GM18498 (cell line): ENCODE measurements at regions not wholly inside any gene's neighbourhood (a gene's known extent, or its start where the extent isn't known, plus 50 kb on each side); places are given as distances from the start of the nearest gene placed in this dataset.
"Not testable (repeated sequence)": the region's sequence is repeated elsewhere in the genome, so short reads cannot be mapped to it uniquely, and the experiment has no call there.

Source experiments
- ATAC-seq: cut with Tn5 transposase; IDR thresholded peaks from one replicate; pipeline ENCODE4 v1.9.1; 2021; ENCODE audit warnings: mild to moderate bottlenecking, moderate library complexity; ENCODE audit not compliant: unreplicated experiment

DNA sequence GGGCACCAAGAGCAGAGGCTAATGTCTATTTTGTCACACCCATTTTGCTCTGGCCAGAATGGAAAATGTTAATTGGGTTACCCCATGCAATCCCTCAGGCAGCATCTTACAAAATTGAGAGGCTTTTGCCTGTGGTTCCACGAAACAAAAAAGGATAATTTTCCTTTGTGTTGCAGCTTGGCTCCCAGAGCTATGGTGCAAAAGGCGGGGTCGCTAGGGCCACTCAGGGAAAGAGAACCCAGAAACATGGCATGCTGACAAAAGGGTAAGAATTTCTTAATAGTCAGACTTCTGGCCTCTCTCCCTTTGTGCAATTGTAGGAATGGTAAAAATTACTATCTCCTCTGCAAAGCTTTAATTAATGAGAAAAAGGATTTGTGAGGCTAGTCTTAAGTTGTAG is 119.6 kb upstream of the BANK1 start:
- ATAC-seq: no peak

DNA sequence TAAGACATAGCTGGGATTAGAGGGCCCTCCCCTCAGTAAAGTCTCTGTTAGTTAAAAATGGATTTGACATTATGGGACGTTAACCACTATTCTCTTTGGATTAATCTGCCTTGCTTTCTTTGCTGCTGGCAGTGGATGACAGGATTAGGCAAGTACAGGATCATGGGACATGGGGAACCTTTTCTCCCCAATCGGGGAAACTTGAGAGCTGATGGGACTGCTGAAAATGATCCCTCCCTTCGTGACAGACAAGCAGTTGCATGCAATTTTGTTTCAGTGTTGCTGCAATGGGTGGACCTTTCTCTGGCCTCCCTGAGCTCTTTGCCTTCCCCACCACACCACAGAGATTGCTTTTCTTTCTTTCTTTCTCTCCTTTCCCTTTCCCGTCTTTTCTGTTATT is 120.2 kb upstream of the BANK1 start:
- ATAC-seq: no peak

DNA sequence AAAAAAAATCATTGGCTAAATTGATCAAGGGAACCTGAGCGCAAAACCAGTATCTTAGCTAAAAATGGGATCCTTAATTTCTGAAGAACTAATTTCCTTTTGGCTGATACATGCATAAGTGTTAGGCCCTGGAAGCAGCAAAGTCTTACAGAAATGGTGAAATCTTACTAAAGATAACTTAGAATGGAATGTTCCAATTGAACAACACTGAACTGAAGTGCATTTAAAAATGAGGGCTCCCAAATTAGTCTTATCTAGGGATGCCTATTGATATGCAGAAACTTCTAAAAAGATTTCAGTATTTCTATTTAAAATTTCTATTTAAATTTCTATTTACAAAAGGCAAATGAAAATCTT is 120.7 kb upstream of the BANK1 start:
- ATAC-seq: no peak

DNA sequence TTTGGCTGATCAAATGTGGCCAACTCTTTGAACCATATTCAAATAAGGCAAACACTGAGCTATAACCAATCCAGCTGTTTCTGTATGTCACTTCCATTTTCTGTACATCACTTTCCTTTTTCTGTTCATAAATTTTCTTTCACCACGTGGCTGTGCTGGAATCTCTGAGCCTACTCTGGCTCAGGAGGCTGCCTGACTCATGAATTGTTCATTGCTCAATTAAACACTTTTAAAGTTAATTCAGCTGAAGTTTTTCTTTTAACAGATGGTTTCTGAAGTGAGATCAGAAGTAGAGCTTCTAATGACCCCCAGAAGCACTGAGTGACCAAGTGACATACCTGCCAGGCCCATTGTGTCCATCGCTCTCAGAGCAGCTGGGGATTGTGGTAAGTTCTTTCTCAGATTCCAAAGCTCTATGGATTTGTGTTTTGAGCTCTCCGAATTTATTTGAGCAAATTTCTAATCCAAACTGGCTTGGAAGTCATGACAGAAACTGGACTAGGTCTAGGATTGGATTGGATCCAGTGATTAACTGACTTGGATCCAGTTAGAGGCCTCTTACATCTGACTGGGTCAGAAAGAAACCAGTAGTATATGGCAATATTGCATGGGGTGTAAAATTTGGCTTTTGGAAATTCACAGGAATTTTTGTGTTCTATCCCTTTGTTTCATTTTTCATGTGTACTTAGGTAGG is 121.2 kb upstream of the BANK1 start:
- ATAC-seq: no peak

DNA sequence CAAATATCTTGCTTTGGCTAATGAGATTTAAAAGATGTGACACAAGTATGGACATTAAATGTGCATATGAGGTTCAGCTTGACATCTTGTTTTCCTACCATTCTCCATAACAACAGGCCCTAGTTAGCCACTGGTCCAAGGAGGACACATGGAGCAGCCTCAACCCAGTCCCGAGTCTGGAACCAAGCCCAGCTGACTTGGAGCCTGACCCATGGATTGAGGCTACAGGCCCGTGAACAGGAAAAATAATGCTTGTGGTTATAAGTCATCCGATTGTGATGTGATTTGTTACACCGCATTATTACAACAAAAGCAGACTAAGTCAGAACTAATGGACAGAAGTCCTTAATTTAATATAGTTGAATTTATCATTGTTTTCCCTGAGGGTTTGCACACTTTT is 123.2 kb upstream of the BANK1 start:
- no peak for ATAC-seq

DNA sequence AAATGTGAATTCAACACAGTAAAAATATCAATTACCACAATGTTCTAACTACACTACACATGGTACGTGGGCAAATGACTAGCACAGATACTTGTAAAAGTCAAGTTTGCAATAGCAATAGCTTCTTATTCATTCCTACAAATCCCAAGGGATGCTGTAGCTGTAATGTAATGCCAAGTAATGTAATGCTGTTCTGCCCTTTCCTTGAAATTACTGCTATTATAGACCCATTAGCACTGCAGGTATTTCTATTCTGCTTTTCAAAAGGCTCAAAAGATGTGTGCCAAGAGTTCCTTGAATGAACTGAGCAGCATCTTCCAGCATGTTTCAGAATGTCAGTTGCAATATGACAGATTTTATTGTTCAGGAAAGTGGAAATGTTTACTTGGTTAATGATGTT is 129.9 kb upstream of the BANK1 start:
- no peak for ATAC-seq

DNA sequence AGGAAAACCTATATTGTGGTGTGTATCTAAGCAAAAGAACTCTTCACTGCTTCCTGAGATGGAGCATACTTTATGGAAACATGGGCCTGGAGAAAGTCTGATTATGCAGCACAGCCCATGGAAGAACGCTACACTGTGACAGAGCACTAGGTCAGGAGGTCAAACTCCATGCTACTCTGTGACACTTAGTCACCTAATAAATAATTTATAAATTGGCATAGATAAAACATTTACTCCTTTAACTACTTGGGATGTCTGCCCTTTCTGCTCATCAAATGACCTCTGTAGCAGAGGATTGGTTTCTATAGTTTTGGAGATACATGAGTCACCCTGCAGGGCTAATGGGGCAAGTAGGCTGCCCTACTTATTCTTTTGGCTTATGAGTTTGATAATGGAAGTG is 134.7 kb upstream of the BANK1 start:
- no peak for ATAC-seq

DNA sequence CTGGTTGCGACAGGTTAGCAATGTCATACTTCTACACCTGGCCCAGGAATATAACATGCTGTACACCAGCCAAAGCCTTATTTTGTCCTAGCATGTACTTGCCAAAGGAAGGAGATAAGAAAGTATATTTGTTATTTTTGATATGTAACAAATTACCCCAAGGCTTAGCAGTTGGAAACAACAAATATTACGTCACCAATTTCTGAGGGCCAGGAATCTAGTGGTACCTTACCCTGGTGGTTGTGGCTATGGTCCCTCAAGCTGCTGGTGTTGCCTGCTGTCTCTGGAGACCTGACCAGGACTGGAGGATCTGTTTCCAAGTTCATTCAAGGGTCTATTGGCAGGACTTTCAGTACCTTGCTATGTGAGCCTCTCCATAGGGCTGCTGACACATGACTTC is 135.5 kb upstream of the BANK1 start:
- no peak for ATAC-seq

DNA sequence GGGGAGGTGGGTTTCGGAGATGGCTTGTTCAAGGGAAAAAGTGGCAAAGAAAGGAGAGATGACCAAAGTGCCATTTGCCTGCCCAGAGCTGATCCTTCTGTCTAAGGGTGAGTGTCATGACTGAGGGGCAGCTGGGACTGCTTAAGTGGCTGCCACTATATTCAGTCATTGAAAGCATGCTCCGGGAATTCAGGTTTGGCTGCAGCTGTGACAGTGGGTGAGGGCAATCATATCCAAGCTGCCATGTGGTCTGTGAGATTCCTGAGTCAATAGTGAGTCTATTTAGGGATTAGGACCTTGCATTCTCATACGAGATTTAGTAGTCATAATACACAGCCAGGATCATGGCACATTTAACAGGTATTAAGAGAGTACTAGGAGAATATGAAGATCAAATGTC is 138.8 kb upstream of the BANK1 start:
- ATAC-seq: no peak

DNA sequence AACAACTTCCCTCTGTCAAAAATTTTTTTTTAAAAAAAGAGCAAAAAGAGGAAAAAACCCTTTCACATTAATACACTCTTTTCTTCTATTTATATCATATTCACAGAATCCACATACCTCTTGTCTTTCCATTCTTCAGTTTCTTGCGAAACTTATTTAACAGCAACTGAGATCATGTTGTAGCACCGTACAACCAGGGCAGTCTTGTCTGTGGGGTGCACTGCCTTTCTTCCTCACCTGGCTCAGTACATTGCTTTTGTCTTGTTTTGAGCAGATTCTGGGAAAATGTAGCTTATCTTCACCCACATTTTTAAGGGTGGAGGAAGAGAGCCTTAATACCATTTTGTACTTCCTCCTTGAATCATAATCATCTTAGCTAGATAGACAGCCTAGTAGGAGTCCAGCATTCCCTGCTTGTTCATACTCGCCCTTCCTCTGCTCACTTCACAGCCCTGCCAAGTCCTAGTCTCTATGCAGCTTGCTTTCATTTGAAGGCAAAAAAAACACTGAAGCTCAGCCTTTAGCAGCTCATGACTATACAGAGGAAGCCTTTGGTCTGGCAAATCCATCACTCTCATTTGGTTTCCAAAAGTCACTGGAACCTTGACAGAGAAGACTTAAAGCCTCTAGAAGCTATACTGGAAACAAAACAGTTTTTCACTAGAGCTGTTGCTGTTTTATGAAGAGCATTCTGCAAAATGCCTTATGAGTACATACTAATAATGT is 140.6 kb upstream of the BANK1 start:
- no peak for ATAC-seq

DNA sequence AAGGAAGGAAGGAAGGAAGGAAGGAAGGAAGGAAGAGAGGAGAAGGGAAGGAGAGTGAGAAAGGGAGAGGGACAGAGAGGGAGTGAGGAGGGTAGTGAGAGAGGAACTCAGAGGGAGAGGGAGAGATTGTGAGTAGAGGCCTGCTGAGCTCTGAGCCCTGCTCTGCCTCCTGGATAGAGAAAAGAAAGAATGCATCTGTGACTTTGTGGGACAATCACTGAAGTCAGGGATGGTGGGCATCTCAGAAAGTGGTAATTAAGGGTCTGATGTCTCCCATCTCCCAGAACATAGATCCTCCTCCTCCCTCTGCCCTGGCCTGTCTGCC is 142.9 kb upstream of the BANK1 start:
- no peak for ATAC-seq

DNA sequence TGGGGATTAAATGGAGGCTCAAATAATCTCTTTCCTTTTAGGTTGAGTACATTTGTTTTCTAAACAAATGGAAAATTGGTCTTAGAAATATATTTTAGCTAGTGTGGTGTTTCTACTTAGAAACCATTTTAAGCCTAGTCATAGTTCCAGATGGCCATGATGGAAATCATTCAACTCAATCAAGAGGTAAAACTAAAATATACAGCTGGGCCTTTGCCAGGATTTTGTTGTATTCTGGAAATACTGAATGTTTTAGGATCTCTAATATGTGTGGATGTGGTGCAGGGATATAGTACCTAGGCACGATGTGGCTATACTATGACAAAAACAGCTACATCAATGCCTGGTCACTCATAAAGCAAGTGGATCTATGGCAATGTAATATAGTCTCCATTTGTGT is 146.0 kb upstream of the BANK1 start:
- no peak for ATAC-seq

DNA sequence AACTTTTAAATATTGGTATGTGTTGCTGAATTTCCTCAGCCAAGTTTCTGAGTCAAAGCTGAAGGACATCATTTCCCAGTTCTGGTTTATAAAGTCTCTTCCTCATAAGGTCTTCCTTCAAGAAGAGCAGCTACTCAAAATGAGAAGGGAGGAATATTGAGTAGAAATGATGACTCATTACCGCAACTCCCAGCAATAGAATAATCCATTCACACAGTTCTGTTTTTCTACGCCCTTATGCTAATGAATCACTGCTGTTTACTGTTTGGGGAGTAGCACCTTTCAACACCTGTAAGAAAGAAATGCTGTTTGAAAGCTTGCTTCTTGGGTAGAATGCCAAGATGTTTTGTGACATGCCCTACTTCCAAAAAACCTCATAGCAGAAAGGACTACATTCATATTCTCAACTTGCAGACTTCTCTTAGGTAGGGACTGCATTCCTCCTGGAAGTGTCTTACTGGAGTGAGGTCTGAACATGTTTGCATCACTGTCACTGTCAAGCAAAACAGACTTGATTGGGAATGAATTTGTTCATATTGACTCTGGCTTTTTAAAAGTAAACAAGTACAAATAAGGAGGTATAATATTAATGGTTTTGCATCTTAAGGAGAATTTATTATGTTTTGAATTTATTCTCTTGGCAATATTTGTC is 147.2 kb upstream of the BANK1 start:
- ATAC-seq: no peak

DNA sequence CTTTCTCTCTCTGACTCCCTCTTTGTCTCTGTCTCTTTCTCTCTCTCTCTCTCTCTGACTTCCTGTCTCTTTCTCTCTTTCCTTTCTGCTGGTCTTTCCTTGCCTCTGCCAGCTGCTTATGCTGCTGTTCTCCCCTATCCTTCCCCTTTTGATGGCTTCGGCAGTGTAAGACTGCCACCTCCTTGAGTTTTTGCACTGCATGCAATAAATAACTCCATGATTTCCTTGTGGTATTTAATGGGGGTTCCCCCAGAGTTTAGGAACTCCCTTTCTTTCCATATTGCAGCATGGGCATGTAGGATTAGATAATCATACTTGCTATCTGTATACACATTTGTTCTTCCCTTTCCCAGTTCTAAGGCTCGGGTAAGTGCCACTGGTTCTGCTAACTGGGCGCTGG is 157.8 kb upstream of the BANK1 start:
- not testable (repeated sequence) for ATAC-seq

DNA sequence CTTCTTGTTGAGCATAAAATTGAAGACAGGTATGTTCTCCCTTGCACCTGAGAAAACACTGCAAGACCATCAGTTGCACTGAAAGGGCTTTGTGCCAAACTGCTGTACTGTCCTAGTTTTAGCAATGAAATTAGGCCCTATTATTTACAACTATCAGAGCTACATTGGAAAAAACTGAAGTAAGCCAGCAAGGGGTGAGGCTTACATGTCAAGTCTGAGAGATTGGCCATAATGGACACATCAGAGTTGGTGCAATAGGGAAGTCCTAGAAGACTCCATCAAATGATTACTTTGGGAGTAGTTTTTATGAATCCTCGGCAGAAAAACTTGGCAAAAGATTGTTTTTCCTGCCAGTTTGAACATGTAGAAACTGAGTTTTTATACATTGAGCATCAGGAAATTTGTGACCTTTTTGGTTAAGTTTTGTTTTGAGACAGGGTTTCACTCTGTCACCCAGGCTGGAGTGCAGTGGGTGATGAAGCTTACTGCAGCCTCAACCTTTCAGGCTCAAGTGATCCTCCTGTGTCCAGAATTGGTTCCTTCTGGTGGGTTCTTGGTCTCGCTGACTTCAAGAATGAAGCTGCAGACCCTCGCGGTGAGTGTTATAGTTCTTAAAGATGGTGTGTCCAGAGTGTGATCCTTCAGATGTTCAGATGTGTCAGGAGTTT is 160.1 kb upstream of the BANK1 start:
- no peak for ATAC-seq

DNA sequence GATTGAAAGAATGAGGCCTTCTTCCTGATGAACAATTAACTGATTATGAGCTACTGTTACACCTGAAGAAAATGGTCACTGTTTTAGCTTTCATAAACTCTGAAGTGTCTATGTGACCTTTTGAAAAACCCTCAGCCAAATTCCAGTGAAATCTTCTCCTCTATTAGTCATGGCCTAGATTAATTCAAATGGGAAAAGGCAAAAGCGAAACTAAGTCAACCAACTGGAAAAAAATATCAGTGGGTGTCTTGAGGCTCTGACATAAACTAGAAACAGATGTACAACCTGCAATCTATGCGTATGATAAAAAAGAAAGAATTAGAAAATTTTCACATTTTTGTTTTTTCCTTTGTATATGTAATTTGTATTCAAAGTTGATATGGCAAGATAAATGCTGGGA is 169.4 kb upstream of the BANK1 start:
- no peak for ATAC-seq

DNA sequence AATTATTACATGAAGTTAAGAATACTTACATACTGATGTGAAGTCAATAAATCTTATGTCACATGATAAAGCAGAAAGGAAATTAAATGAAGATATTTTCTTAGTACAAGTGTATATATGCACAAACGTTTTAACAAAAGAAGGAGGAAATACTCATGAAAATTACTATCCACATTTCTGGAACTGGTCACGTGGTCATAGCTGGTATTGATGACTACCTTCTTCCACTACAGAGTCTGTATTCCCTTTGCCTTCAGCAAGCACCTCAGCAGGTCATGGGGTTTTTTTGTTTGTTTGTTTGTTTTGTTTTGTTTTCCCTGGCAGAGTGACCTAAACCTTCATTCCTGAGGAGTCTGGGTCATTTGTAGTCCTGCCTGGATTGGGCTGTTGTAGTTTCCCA is 174.9 kb upstream of the BANK1 start:
- no peak for ATAC-seq

DNA sequence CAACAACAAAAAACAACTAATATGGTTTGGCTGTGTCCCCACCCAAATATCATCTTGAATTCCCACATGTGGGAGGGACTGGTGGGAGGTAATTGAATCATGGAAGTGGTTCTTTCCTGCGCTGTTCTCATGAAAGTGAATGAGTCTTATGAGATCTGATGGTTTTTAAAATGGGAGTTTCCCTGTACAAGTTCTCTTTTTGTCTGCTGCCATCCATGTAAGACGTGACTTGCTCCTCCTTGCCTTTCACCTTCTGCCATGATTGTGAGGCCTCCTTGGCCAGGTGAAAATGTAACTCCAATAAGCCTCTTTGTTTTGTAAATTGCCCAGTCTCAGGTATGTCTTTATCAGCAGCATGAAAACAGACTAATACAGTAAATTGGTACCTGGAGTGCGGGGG is 183.5 kb upstream of the BANK1 start:
- ATAC-seq: not testable (repeated sequence)

DNA sequence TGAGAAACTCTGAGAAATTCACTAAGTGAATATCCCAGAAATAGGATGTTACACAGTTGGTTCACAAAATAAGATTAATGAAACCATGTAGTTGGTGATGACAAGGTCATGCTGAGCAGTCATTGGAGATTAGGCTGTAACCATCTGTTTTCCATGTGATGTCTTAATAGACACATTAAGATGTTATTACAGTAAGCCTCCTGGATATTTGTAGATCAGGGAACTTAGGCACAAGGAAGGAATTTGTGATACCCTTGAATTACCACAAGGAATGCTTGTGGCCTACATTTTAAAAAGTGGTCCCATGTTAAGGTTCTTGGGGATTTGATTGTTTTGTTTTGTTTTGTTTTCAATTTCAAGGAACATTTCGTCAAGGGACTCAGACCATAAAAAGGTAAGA is 185.6 kb upstream of the BANK1 start:
- ATAC-seq: no peak

DNA sequence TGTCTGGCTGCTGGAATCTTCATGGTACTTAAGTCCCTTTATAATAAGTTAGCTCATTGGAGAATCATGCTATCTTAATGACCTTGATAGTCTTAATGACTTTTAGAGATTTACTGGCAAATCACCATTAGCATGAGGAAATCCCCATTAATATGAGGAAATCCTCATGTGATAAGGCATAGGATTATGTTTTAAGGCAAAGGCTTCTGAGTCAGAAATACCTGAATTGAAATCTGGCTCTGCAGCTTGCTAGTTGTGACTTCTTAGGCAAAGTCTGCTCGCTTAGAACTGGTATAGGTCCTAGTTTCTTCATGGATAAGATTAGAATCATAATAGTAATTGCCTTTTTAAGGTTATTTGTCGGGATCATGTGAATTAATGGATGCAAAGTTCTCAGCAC is 190.2 kb upstream of the BANK1 start:
- no peak for ATAC-seq

DNA sequence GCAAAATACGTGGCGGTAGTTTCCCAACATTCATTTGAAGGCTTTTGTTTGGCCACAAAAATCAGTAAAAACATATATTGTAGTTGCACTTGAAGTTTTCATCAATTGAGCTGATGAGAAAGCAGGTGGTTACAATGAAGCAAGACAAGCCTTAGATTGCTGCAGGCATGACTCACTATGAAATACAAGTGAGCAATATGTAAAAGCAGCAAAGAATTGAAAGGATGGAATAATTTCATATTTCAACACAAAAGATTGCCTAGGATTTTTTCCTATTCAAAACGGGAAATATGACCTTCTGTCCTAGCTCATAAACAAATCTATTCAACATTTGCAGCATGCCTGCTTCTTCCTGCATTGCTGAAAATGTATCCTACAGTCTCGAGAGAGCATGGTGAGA is 190.9 kb upstream of the BANK1 start:
- ATAC-seq: no peak
